Panc1 (cell line): ENCODE measurements at regions not wholly inside any gene's neighbourhood (a gene's known extent, or its start where the extent isn't known, plus 50 kb on each side); places are given as distances from the start of the nearest gene placed in this dataset.

Experiments used
- ATAC-seq: fragments of 200-7000 bp; cut with Tn5 transposase; 2 replicates; pipeline ENCODE4 v1.9.1; 2020; ENCODE audit warnings: mild to moderate bottlenecking, moderate library complexity
- BruUV-seq: library from RNA; stranded (reverse); fragments of 400-500 nt; replicated peaks from 2 replicates; lab custom pipeline; 2021; lab: Mats Ljungman, UMichigan
- CTCF ChIA-PET: fragments of 300-600 bp; sonication (Branson Sonifier 250); formaldehyde crosslinking; loops from one replicate; lab custom pipeline; 2022; ENCODE audit warnings: antibody characterized with exemption; lab: Charles Lee
- POLR2A ChIA-PET: fragments of 300-600 bp; sonication (Branson Sonifier 250); formaldehyde crosslinking; loops from one replicate; lab custom pipeline; 2022; ENCODE audit warnings: antibody characterized with exemption; lab: Charles Lee
- DNase-seq: peaks from one replicate; pipeline ENCODE4 v3.0.0-alpha.2; 2010; ENCODE audit warnings: low read depth, low spot score
- H3K27ac ChIP-seq: 2 replicates; pipeline ENCODE4 v1.5.1; 2011; ENCODE audit warnings: mild to moderate bottlenecking, low read length, inconsistent platforms
- H3K27me3 ChIP-seq: fragments of 200-500 bp; sonication (Bioruptor generic); 2 replicates; pipeline ENCODE4 v1.6.0; 2014; ENCODE audit warnings: low read length, inconsistent platforms; ENCODE audit not compliant: control insufficient read depth, insufficient read depth
- H3K36me3 ChIP-seq: fragments of 200-500 bp; sonication (Bioruptor generic); 2 replicates; pipeline ENCODE4 v1.5.1; 2014; ENCODE audit warnings: inconsistent platforms, mild to moderate bottlenecking, low read length, moderate library complexity; ENCODE audit not compliant: control insufficient read depth, insufficient read depth
- H3K4me1 ChIP-seq: 2 replicates; pipeline ENCODE4 v1.5.1; 2011; ENCODE audit warnings: inconsistent platforms, mild to moderate bottlenecking, low read length, moderate library complexity; ENCODE audit not compliant: control insufficient read depth, insufficient read depth
- H3K4me3 ChIP-seq, 2 experiments: 2 replicates each; pipeline ENCODE4 v1.5.1; 2011 to 2012; ENCODE audit warnings: low read depth in 2 of 2, low read length in 2 of 2, mild to moderate bottlenecking in 2 of 2, inconsistent platforms in 1 of 2, moderate library complexity in 1 of 2
- H3K9me3 ChIP-seq: fragments of 200-500 bp; sonication (Bioruptor generic); 2 replicates; pipeline ENCODE4 v1.5.1; 2014; ENCODE audit warnings: low read depth, mild to moderate bottlenecking, inconsistent platforms, low read length, moderate library complexity; ENCODE audit not compliant: control insufficient read depth, insufficient read depth
- POLR2AphosphoS5 ChIP-seq: IDR thresholded peaks from 2 replicates; pipeline ENCODE4 v1.6.1; 2012; ENCODE audit warnings: mild to moderate bottlenecking, low read depth, low read length, moderate library complexity
- SIN3A ChIP-seq: IDR thresholded peaks from 2 replicates; pipeline ENCODE4 v1.6.1; 2012; ENCODE audit warnings: low read depth, mild to moderate bottlenecking, low read length, moderate library complexity, borderline replicate concordance; ENCODE audit not compliant: insufficient read depth
- TCF7L2 ChIP-seq: IDR thresholded peaks from 2 replicates; pipeline ENCODE4 v1.6.1; 2011; ENCODE audit warnings: mild to moderate bottlenecking, low read depth, low read length, inconsistent platforms
- in situ Hi-C: cut with HindIII; loops from 2 replicates; pipeline ENCODE4 v1.10.0; 2016; ENCODE audit warnings: low sequenced_read_pairs, low pct_unique_long_range_greater_than_20kb
- intact Hi-C: fragments of 100-400 bp; cut with micrococcal nuclease; formaldehyde crosslinking; loops from one replicate; pipeline ENCODE4 v1.10.0; 2022; ENCODE audit not compliant: unreplicated experiment
- TF ChIP-seq, protein P1 (sequence below), 2 experiments: IDR thresholded peaks; 2 replicates each; pipeline ENCODE4 v1.6.1; 2011 to 2012; ENCODE audit warnings: low read depth in 2 of 2, control low read depth in 1 of 2, low read length in 1 of 2, mild to moderate bottlenecking in 1 of 2, moderate library complexity in 1 of 2; ENCODE audit not compliant: insufficient read depth in 1 of 2
- TF ChIP-seq, protein P2 (sequence below): fragments of 450-650 bp; IDR thresholded peaks from 2 replicates; pipeline ENCODE4 v1.5.1; 2017; ENCODE audit warnings: mild to moderate bottlenecking

DNA sequence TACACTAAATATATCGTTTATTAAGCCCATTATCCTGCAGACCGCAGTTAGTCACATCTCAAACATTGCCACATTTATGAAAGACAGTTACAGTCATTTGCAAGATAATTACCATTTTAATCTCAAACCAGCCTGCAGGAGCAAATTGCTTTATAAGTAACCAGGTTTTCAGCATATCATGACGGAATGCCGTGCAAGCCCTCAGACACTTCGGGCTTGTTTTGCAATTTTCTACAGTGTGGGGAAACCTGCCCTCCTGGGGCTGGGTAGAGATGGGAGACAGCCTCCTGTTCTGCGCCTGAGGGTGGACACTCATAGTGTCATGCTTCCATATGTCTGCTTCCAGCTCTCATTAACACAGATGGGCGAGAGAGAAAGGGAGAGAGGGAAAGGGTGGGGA lies 563.9 kb downstream of the NPHP4 start:
- TF ChIP-seq, protein P1, sequence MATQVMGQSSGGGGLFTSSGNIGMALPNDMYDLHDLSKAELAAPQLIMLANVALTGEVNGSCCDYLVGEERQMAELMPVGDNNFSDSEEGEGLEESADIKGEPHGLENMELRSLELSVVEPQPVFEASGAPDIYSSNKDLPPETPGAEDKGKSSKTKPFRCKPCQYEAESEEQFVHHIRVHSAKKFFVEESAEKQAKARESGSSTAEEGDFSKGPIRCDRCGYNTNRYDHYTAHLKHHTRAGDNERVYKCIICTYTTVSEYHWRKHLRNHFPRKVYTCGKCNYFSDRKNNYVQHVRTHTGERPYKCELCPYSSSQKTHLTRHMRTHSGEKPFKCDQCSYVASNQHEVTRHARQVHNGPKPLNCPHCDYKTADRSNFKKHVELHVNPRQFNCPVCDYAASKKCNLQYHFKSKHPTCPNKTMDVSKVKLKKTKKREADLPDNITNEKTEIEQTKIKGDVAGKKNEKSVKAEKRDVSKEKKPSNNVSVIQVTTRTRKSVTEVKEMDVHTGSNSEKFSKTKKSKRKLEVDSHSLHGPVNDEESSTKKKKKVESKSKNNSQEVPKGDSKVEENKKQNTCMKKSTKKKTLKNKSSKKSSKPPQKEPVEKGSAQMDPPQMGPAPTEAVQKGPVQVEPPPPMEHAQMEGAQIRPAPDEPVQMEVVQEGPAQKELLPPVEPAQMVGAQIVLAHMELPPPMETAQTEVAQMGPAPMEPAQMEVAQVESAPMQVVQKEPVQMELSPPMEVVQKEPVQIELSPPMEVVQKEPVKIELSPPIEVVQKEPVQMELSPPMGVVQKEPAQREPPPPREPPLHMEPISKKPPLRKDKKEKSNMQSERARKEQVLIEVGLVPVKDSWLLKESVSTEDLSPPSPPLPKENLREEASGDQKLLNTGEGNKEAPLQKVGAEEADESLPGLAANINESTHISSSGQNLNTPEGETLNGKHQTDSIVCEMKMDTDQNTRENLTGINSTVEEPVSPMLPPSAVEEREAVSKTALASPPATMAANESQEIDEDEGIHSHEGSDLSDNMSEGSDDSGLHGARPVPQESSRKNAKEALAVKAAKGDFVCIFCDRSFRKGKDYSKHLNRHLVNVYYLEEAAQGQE (IDR thresholded peaks at IDR 0.05; ENCODE audit: insufficient read depth in 1 of 2, low read depth in 2 of 2, low read length in 1 of 2), result no peak
- TF ChIP-seq TCF7L2, result no peak
- TF ChIP-seq POLR2AphosphoS5, result no peak
- TF ChIP-seq, protein P2, sequence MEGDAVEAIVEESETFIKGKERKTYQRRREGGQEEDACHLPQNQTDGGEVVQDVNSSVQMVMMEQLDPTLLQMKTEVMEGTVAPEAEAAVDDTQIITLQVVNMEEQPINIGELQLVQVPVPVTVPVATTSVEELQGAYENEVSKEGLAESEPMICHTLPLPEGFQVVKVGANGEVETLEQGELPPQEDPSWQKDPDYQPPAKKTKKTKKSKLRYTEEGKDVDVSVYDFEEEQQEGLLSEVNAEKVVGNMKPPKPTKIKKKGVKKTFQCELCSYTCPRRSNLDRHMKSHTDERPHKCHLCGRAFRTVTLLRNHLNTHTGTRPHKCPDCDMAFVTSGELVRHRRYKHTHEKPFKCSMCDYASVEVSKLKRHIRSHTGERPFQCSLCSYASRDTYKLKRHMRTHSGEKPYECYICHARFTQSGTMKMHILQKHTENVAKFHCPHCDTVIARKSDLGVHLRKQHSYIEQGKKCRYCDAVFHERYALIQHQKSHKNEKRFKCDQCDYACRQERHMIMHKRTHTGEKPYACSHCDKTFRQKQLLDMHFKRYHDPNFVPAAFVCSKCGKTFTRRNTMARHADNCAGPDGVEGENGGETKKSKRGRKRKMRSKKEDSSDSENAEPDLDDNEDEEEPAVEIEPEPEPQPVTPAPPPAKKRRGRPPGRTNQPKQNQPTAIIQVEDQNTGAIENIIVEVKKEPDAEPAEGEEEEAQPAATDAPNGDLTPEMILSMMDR, result no peak
- no peak for TF ChIP-seq SIN3A
- Histone ChIP-seq H3K36me3 (no peaks in the 10 kb centered on the region), H3K27me3 (peaks cover 42% of the 10 kb centered on the region), H3K9me3 (no peaks in the 10 kb centered on the region), H3K4me3 (no peak overlapping the region), H3K27ac (no peak overlapping the region), H3K4me1 (no peaks in the 10 kb centered on the region)
- ChIA-PET CTCF (no interaction called here), POLR2A (no interaction called here)
- no TSS peak for BruUV-seq
- in situ Hi-C loops, result no loop called here
- intact Hi-C loops, result no loop called here
- DNase-seq (no peak), ATAC-seq (no peak)

DNA sequence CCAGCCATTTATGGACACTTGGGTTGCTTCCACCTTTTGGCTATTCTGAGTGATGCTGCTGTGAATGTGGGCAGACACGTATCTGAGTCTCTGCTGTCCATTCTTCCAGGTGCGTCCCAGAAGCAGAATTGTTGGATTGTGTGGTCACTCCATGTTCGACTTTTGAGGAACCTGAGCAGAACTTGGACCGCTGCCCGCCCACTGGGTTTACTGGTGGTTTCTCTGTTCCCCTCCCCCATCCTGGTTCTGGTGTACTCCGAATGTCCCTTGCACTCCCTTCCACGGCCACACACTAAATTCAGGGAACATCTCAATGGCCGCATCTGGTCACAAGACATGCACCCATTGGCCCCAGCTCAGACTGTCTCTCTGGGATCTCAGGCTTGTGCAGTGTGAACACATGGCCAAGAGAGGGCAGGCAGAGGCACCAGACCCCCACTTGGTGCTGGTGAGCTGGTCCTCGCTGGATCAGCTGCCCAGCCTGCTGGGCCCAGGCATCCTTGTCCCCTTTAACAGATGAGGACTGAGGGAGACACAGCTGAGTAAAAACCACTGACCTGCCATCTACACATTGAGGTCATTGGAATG lies 565.1 kb downstream of the NPHP4 start:
- DNase-seq (no peak), ATAC-seq (no peak)
- Histone ChIP-seq H3K27me3 (peaks cover 42% of the 10 kb centered on the region), H3K36me3 (no peaks in the 10 kb centered on the region), H3K4me3 (no peak overlapping the region), H3K27ac (no peak overlapping the region), H3K9me3 (no peaks in the 10 kb centered on the region), H3K4me1 (no peaks in the 10 kb centered on the region)
- POLR2A ChIA-PET, result no interaction called here
- in situ Hi-C loops (no loop called here), intact Hi-C loops (no loop called here)
- CTCF ChIA-PET, result no interaction called here
- no TSS peak for BruUV-seq
- TF ChIP-seq, protein P2, result no peak
- TF ChIP-seq TCF7L2, result no peak
- no peak for TF ChIP-seq SIN3A
- TF ChIP-seq, protein P1 (IDR thresholded peaks at IDR 0.05; ENCODE audit: insufficient read depth in 1 of 2, low read depth in 2 of 2, low read length in 1 of 2), result no peak
- no peak for TF ChIP-seq POLR2AphosphoS5
